Gastrocnemius medialis (tissue), 4 donors: ENCODE measurements at regions not wholly inside any gene's neighbourhood (a gene's known extent, or its start where the extent isn't known, plus 50 kb on each side); places are given as distances from the start of the nearest gene placed in this dataset.

ENCODE experiments used
- ATAC-seq, 2 donors: fragments of 150-250 bp; one replicate each; pipeline ENCODE4 v1.9.1; 2016
- DNase-seq, 2 donors: peaks; one replicate each; pipeline ENCODE4 v3.0.0-alpha.2; 2019
- H3K27ac ChIP-seq, 4 donors: fragments of 200-600 bp; sonication (generic); 1 replicate in 1 of 4; 2 replicates in 3 of 4; pipeline ENCODE4 v1.5.1; 2016 to 2018; ENCODE audit warnings: mild to moderate bottlenecking in 2 of 4, moderate library complexity in 1 of 4
- H3K27me3 ChIP-seq, 3 donors: fragments of 200-600 bp; sonication (generic) in 2 of 3; 1 replicate in 1 of 3; 2 replicates in 2 of 3; pipeline versions ENCODE4 v1.5.1 to v1.6.0; 2016 to 2019; ENCODE audit warnings: mild to moderate bottlenecking in 1 of 3, moderate library complexity in 1 of 3
- H3K36me3 ChIP-seq, 2 donors: fragments of 200-600 bp; sonication (generic) in 1 of 2; one replicate each; pipeline ENCODE4 v1.5.1; 2017 to 2018
- H3K4me1 ChIP-seq, 2 donors: fragments of 200-600 bp; sonication (generic) in 1 of 2; one replicate each; pipeline ENCODE4 v1.5.1; 2016 to 2017; ENCODE audit warnings: mild to moderate bottlenecking in 2 of 2
- H3K4me3 ChIP-seq, 4 donors: fragments of 200-600 bp; sonication (generic) in 3 of 4; 1 replicate in 1 of 4; 2 replicates in 3 of 4; pipeline ENCODE4 v1.5.1; 2016 to 2019; ENCODE audit warnings: mild to moderate bottlenecking in 2 of 4
- H3K9me3 ChIP-seq, 3 donors: fragments of 200-600 bp; sonication (generic) in 2 of 3; 1 replicate in 1 of 3; 2 replicates in 2 of 3; pipeline ENCODE4 v1.5.1; 2016 to 2019
- POLR2A ChIP-seq, 2 donors: fragments of 450-650 bp; IDR thresholded peaks; one replicate each; pipeline ENCODE4 v1.6.1; 2017; ENCODE audit warnings: antibody characterized with exemption in 2 of 2, mild to moderate bottlenecking in 2 of 2, moderate library complexity in 2 of 2
- in situ Hi-C, 4 donors: fragments of 200-750 bp; cut with MboI; loops; one replicate each; pipeline versions ENCODE4 v1.15.0 to v1.8.0; 2017; ENCODE audit warnings: low sequenced_read_pairs in 4 of 4
- intact Hi-C: fragments of 100-400 bp; cut with DNase I; formaldehyde crosslinking; loops from one replicate; pipeline ENCODE4 v1.15.1; 2023; ENCODE audit warnings: low total_unique reads
- TF ChIP-seq, protein P1 (sequence below), 5 experiments: fragments of 450-650 bp in 3 of 5; fragments of 200-600 bp in 2 of 5; sonication (generic) in 2 of 5; IDR thresholded peaks in 4 of 5; conservative IDR thresholded peaks in 1 of 5; 1 replicate in 4 of 5; 2 replicates in 1 of 5; pipeline ENCODE4 v1.5.1; 2016 to 2019; ENCODE audit warnings: antibody characterized with exemption in 5 of 5, mild to moderate bottlenecking in 3 of 5, moderate library complexity in 3 of 5

DNA sequence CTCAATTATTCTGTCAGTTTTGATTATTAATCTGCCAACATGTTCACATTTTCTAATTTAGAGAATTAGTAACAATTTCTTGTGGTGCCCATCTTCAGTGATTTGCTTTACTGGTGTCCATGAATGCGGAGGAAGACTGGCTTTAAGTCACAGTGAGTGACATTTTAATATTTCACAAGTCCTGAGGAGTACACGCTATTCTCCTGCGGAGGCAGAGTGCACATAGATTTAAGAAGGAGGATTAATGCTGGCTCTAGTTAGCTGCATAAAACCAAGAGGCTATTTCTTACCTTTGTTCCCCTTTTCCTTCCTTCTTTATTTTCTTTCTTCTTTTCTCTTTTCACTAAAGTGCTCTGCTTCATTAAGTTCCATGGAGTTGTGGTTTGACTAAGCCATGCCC, 495.2 kb upstream of the IGFBP7 start:
- ATAC-seq (no peak), DNase-seq (no peak)
- intact Hi-C loops, result no loop called here
- Histone ChIP-seq H3K36me3 (no peaks in the 10 kb centered on the region), H3K4me1 (no peaks in the 10 kb centered on the region), H3K4me3 (no peak overlapping the region), H3K9me3 (no peaks in the 10 kb centered on the region), H3K27ac (no peak overlapping the region), H3K27me3 (no peaks in the 10 kb centered on the region)
- in situ Hi-C loops, result no loop called here
- TF ChIP-seq, protein P1, sequence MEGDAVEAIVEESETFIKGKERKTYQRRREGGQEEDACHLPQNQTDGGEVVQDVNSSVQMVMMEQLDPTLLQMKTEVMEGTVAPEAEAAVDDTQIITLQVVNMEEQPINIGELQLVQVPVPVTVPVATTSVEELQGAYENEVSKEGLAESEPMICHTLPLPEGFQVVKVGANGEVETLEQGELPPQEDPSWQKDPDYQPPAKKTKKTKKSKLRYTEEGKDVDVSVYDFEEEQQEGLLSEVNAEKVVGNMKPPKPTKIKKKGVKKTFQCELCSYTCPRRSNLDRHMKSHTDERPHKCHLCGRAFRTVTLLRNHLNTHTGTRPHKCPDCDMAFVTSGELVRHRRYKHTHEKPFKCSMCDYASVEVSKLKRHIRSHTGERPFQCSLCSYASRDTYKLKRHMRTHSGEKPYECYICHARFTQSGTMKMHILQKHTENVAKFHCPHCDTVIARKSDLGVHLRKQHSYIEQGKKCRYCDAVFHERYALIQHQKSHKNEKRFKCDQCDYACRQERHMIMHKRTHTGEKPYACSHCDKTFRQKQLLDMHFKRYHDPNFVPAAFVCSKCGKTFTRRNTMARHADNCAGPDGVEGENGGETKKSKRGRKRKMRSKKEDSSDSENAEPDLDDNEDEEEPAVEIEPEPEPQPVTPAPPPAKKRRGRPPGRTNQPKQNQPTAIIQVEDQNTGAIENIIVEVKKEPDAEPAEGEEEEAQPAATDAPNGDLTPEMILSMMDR (IDR thresholded peaks at IDR 0.05 in 4 of 5, conservative IDR thresholded peaks at IDR 0.05 in 1 of 5), result no peak
- no peak for TF ChIP-seq POLR2A (IDR thresholded peaks at IDR 0.05)

DNA sequence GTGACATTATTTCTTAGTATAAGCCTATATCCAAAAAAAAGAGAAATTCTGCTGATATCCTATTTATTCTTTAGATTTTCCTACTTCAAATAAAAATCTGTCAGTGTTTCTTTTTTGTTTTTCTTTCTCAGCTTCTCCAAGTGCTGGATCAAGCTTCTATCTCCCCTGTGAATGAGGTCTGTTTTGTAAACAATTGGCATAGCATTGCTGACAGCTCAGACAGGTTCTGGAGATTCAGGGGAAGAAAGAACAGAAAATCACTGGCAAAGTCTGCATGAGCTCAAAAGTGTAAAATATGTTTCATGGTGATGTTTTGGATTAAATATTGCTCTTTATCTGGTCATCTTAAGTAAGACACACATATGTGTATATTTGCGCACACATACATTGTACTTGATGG, 492.0 kb upstream of the IGFBP7 start:
- no peak overlapping the region for H3K4me3 ChIP-seq
- no peak overlapping the region for H3K27ac ChIP-seq
- no peaks in the 10 kb centered on the region for H3K9me3 ChIP-seq
- in situ Hi-C loops, result no loop called here
- H3K36me3 ChIP-seq, result no peaks in the 10 kb centered on the region
- ATAC-seq (no peak), DNase-seq (no peak)
- intact Hi-C loops, result no loop called here
- H3K27me3 ChIP-seq, result no peaks in the 10 kb centered on the region
- no peaks in the 10 kb centered on the region for H3K4me1 ChIP-seq
- TF ChIP-seq POLR2A (IDR thresholded peaks at IDR 0.05), result no peak
- TF ChIP-seq, protein P1 (IDR thresholded peaks at IDR 0.05 in 4 of 5, conservative IDR thresholded peaks at IDR 0.05 in 1 of 5), result no peak

DNA sequence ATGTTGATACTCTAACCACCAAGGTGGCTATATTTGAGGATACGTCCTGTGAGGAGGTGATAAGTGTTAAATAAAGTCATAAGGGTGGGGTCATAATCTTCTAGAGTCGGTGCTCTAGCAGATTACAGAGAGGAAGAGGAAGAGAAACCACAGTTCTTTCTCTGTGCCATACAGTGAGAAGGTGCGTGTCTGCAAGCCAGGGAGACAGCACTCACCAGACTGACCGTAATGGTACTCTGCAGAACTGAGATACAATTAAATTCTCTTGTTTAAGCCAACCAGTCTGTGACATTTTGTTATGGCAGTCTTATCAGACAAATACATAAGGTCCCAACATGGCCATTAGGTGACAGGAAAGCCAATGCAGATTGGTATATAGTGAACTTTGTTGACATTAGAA, 480.9 kb upstream of the IGFBP7 start:
- intact Hi-C loops, result no loop called here
- in situ Hi-C loops, result no loop called here
- no peaks in the 10 kb centered on the region for H3K4me1 ChIP-seq
- H3K36me3 ChIP-seq, result no peaks in the 10 kb centered on the region
- no peaks in the 10 kb centered on the region for H3K9me3 ChIP-seq
- no peak for DNase-seq
- H3K27ac ChIP-seq, result no peak overlapping the region
- ATAC-seq, result no peak
- no peak for TF ChIP-seq POLR2A (IDR thresholded peaks at IDR 0.05)
- TF ChIP-seq, protein P1 (IDR thresholded peaks at IDR 0.05 in 4 of 5, conservative IDR thresholded peaks at IDR 0.05 in 1 of 5), result no peak
- no peaks in the 10 kb centered on the region for H3K27me3 ChIP-seq
- H3K4me3 ChIP-seq, result no peak overlapping the region

DNA sequence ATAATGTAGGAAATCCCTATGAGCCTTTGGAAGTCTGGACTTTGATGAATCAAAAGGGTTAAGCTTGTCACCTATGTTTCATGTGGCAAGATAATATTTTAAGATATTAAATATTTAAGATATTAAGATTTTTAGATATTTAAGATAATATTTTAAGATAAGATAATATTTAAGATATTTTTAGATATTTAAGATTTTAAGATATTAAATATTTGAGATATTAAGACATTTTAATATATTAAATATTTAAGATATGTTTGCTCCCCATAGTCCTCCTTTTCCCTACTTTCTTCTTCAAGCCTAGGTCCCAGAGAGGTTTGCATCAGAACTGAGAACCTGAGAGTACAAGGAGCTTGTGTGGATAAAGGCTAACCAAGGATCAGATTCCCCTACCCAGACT, 478.4 kb upstream of the IGFBP7 start:
- ATAC-seq (no peak), DNase-seq (no peak)
- H3K9me3 ChIP-seq, result no peaks in the 10 kb centered on the region
- no peaks in the 10 kb centered on the region for H3K36me3 ChIP-seq
- intact Hi-C loops, result no loop called here
- H3K27ac ChIP-seq, result no peak overlapping the region
- no peaks in the 10 kb centered on the region for H3K27me3 ChIP-seq
- TF ChIP-seq POLR2A (IDR thresholded peaks at IDR 0.05), result no peak
- TF ChIP-seq, protein P1 (IDR thresholded peaks at IDR 0.05 in 4 of 5, conservative IDR thresholded peaks at IDR 0.05 in 1 of 5), result no peak
- H3K4me3 ChIP-seq, result no peak overlapping the region
- H3K4me1 ChIP-seq, result no peaks in the 10 kb centered on the region
- in situ Hi-C loops, result no loop called here
